NCI-H1092 treated with DMSO at 0.1 percent for 48 hours (cell line): ENCODE measurements at regions not wholly inside any gene's neighbourhood (a gene's known extent, or its start where the extent isn't known, plus 50 kb on each side); places are given as distances from the start of the nearest gene placed in this dataset.
"Not testable (repeated sequence)": the region's sequence is repeated elsewhere in the genome, so short reads cannot be mapped to it uniquely, and the experiment has no call there.

Experiments used
- DNase-seq: peaks from one replicate; lab custom pipeline; 2025; lab: John Stamatoyannopoulos, UW

- DNase-seq, result peak; percentile 70
Observed at GRCh38 chr13:86051134-86052103, 252.2 kb upstream of the SLITRK6 start.

GRCh38 chr13:86038490-86038889, 239.3 kb upstream of the SLITRK6 start:
- no peak for DNase-seq

GRCh38 chr13:86020351-86021002, 221.3 kb upstream of the SLITRK6 start:
- DNase-seq, result peak; percentile 19

GRCh38 chr13:86006317-86006716, 207.1 kb upstream of the SLITRK6 start:
- DNase-seq, result no peak

GRCh38 chr13:86003029-86003428, 203.8 kb upstream of the SLITRK6 start:
- peak; percentile 81 for DNase-seq

GRCh38 chr13:86000546-86000945, 201.3 kb upstream of the SLITRK6 start:
- DNase-seq, result no peak

- DNase-seq, result no peak
Observed at GRCh38 chr13:85997587-85997986, 198.4 kb upstream of the SLITRK6 start.

GRCh38 chr13:85995788-85996418, 196.7 kb upstream of the SLITRK6 start:
- DNase-seq, result peak; percentile 36

GRCh38 chr13:85993567-85993966, 194.3 kb upstream of the SLITRK6 start:
- DNase-seq, result no peak

- no peak for DNase-seq
Observed at GRCh38 chr13:85990397-85990796, 191.2 kb upstream of the SLITRK6 start.

- no peak for DNase-seq
Observed at GRCh38 chr13:85985797-85986196, 186.6 kb upstream of the SLITRK6 start.

- no peak for DNase-seq
Observed at GRCh38 chr13:85982102-85982501, 182.9 kb upstream of the SLITRK6 start.

GRCh38 chr13:85980447-85980846, 181.2 kb upstream of the SLITRK6 start:
- not testable (repeated sequence) for DNase-seq

GRCh38 chr13:85976242-85976641, 177.0 kb upstream of the SLITRK6 start:
- no peak for DNase-seq

- DNase-seq, result no peak
Observed at GRCh38 chr13:85974608-85975366, 175.6 kb upstream of the SLITRK6 start.

GRCh38 chr13:85970727-85971126, 171.5 kb upstream of the SLITRK6 start:
- peak; percentile 22 for DNase-seq

GRCh38 chr13:85969331-85969730, 170.1 kb upstream of the SLITRK6 start:
- no peak for DNase-seq

- DNase-seq, result no peak
Observed at GRCh38 chr13:85935868-85936467, 136.7 kb upstream of the SLITRK6 start.

GRCh38 chr13:85930108-85930507, 130.9 kb upstream of the SLITRK6 start:
- DNase-seq, result no peak

GRCh38 chr13:85910962-85911361, 111.7 kb upstream of the SLITRK6 start:
- DNase-seq, result no peak

- no peak for DNase-seq
Observed at GRCh38 chr13:85900521-85900920, 101.3 kb upstream of the SLITRK6 start.
